GM21381 (cell line): ENCODE measurements at regions not wholly inside any gene's neighbourhood (a gene's known extent, or its start where the extent isn't known, plus 50 kb on each side); places are given as distances from the start of the nearest gene placed in this dataset.

ENCODE experiments used
- ATAC-seq: cut with Tn5 transposase; IDR thresholded peaks from one replicate; pipeline ENCODE4 v1.9.1; 2021; ENCODE audit warnings: mild to moderate bottlenecking, moderate library complexity; ENCODE audit not compliant: unreplicated experiment

- no peak for ATAC-seq
Observed at GRCh38 chr20:48170625-48171024, 385.3 kb upstream of the SULF2 start.

GRCh38 chr20:48169650-48170225, 384.5 kb upstream of the SULF2 start:
- no peak for ATAC-seq

- no peak for ATAC-seq
Observed at GRCh38 chr20:48166082-48166835, 381.0 kb upstream of the SULF2 start.

DNA sequence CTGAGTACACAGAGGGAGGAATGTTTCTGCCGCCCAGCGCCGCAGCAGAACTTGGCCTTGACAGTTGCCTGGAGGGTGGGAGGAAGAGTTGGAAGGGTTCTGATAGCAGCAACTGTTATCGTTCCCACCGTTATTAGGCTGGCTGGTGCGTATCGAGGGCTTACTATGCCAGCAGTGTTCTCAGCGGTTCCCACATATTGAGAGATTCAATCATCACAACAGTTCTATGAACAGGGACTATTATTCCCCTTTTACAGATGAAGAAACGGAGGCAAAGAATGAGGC, 380.1 kb upstream of the SULF2 start:
- ATAC-seq, result no peak

DNA sequence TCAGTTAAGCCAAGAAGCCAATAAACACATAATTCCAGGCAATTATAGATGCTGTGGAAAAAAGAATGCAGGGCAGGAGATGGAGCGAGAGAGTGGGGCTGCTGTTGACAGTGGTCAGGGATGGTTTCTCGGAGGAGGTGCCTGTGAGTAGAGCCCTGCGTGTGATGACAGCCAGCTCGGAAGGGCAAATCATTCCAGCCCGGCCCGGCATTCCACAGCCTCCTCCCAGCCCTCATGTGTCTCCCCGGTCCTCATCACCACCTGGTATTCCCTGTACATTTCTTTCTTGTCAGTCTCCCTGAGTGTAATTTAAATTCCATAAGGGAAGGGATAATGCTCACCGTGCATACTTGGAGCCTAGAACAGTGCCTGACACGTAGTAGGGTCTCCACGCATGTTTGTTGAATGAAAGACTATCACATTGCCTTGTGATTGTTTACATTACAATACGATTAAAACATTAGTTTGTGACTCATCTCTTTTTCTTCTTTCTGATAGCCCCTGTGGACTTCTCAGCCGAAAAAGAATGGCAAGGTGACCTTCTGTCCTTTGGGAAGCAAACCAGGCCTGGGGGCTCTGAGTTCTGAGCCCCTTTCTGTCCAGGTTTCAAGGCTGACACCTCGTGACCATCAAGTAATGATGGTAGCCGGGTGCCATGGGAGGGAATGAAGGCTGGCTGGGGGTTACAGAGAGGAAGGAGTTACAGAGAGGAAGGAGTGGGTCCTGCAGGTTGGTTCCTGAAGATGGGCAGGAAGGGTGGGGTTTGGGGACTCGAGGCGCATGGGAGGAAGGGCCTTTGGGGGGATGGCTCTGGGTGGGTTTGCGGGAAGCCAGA, 379.5 kb upstream of the SULF2 start:
- no peak for ATAC-seq

GRCh38 chr20:48164034-48164433, 378.8 kb upstream of the SULF2 start:
- ATAC-seq, result no peak

GRCh38 chr20:48163505-48163904, 378.2 kb upstream of the SULF2 start:
- ATAC-seq, result no peak

- ATAC-seq, result no peak
Observed at GRCh38 chr20:48162621-48163020, 377.3 kb upstream of the SULF2 start.

GRCh38 chr20:48159145-48160008, 374.1 kb upstream of the SULF2 start:
- ATAC-seq, result no peak

DNA sequence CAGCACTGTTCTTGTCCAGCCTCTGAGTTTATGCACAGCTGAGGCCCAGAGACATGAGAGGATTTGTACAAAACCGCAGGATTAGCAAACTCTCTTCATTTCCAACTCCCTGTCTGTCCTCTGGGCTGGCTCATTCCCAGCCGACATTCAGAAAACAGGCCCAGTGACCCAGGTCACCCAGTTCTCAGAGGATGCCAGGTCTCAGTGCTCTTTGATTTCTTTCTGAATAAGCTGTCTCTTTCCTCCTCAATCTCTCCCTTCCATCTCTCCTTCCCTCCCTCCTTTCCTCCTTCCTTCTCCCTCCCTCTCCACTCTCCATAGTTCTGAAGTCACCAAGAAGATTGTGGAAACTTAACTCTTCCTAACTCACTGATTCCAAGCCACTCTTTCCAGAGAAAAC, 372.7 kb upstream of the SULF2 start:
- no peak for ATAC-seq

DNA sequence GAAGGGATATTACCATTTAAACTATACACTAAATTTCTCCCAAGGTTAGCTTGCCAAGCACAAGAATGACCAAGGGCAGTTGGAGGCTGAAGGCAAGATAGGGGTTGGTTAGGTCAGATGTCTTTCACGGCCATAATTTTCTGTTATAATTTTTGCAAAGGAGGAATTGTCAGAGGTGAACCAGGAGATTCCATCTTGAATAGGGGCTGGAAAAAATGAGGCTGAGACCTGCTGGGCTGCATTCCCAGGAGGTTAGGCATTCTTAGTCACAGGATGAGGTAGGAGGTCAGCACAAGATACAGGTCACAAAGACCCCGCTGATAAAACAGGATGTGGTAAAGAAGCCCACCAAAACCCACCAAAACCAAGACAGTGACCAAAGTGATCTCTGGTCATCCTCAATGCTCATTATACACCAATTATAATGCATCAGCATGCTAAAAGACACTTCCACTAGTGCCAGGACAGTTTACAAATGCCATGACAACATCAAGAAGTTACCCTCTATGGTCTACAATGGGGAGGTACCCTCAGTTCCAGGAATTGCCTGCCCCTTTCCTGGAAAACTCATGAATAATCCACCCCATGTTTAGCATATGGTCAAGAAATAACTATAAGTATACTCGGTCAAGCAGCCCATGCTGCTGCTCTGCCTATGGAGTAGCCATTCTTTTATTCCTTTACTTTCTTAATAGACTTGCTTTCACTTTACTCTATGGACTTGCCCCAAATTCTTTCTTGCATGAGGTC, 371.8 kb upstream of the SULF2 start:
- no peak for ATAC-seq

DNA sequence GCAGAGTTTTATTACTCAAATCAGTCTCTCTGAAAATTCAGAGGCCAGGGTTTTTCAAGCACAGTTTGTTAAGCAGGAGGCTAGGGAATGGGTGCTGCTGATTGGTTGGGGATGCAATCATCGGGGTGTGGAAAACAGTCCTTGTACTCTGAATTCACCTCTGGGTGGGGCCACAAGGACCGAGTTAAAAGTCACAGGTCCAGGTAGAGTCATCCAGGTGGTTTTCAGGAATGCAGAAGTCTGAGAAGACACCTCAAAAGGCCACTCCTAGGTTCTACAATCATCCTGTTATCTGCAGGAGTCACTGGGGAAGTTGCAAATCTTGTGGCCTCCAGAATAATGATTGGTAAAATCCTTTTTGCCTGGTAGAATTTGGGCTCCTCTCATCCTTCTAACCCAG, 371.2 kb upstream of the SULF2 start:
- no peak for ATAC-seq

DNA sequence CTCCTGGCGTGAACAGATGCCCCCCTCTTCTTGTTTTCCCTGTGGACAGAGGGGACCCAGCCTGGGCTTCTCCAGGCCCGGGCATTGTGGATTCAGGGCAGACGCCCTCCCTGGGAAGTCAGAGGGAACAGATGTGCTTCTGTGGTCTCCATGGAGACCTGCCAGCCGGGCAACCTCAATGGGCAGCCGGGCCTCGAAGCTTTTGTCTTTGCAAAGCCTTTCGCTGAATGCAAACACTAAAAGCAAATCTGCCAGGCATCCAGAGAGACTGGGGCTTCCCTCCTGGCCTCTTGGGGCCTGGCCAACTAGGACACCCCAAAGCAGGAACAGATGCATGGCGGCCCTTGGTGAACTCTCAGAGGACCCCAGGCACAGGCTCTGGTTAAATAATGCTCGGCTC, 370.0 kb upstream of the SULF2 start:
- no peak for ATAC-seq

- no peak for ATAC-seq
Observed at GRCh38 chr20:48154040-48154765, 368.9 kb upstream of the SULF2 start.

DNA sequence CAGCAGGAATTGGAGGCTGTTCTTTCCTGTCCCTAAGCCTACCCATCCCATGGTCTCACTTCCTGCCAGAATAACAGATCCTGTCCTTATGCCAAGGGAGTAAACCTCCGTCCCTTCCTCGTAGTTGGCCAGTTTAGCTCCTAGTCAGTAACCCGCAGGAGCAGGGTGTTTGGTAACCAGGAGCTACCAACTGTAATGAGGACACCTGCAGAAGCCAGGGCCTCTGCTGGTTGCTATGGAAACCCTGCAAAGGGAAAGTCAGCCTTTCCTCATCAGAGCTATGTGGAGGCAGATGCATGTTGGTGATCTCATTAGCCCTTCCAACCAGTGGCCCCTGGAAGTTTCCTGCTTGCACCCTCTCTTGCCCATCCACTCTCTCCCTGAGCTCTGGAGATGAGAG, 368.2 kb upstream of the SULF2 start:
- no peak for ATAC-seq

DNA sequence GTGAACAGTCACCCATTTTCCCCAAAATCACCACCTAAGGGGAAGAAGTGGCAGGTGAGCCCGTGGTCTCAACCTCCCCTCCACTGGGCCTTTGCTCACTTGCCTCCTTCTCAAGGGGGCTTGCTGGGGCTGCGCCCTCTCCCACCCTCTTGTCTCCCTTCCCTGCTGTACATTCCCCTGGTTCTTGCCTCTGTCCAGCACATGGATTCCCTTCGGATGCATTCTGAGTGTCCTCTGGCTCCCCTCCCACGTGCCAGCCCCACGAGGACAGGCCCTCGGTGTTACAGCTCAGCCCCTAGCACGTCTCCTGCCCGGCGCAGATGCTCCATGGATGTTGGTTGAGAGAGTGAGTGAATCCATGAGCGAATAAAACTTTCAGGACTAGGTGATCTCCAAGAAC, 367.8 kb upstream of the SULF2 start:
- no peak for ATAC-seq

GRCh38 chr20:48150568-48150967, 365.3 kb upstream of the SULF2 start:
- ATAC-seq, result no peak

GRCh38 chr20:48149902-48150301, 364.6 kb upstream of the SULF2 start:
- no peak for ATAC-seq

DNA sequence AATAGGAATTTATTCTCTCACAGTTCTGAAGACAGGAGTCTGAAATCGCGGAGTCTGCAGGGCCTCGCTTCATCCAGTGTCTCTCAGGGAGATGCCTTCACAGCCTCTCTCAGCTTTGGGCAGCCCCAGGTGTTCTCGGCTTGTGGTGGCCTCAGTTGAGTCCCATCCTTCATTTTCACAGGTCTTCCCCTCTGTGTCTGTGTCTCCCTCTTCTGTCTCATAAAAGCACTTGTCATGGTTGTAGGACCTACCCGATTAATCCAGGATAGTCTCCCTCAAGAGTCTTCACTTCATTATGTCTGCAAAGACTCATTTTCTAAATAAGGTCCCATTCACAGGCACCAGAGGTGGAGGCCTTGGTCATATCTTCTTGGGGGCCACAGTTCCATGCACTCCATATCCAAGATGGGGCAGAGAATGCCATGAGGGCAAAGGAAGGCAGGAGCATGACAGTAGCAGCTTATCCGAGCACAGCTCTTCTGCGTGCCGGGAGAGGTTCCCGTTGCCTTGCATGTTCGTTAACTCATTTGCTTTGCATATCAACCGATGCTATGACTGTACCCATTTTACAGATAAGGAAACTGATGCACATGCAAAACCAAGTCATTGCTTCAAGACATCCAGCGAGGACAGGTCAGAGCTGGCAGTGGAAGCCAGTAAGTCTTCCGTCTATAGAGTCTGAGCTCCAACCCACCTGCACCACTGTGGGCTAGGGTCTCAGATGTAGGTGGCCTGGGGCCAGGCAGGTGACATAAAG, 363.8 kb upstream of the SULF2 start:
- ATAC-seq, result no peak
